SK-N-SH (cell line): ENCODE measurements at regions not wholly inside any gene's neighbourhood (a gene's known extent, or its start where the extent isn't known, plus 50 kb on each side); places are given as distances from the start of the nearest gene placed in this dataset.

Experiments
- CTCF ChIP-seq: fragments of 200-600 bp; sonication (generic); IDR thresholded peaks from 2 replicates; pipeline ENCODE4 v1.6.1; 2017; ENCODE audit warnings: antibody characterized with exemption, mild to moderate bottlenecking, moderate library complexity
- EP300 ChIP-seq, 2 experiments: IDR thresholded peaks; 2 replicates each; pipeline versions ENCODE4 v1.4.0 to v1.6.1; 2012; ENCODE audit warnings: borderline replicate concordance in 1 of 2, low read depth in 1 of 2, low read length in 1 of 2
- EZH2phosphoT487 ChIP-seq: fragments of 200-600 bp; sonication (generic); IDR thresholded peaks from 2 replicates; pipeline ENCODE4 v1.6.1; 2017; ENCODE audit warnings: low read depth, mixed run types, mild to moderate bottlenecking, antibody characterized with exemption, moderate library complexity, borderline replicate concordance
- FOXM1 ChIP-seq: IDR thresholded peaks from 2 replicates; pipeline ENCODE4 v1.4.0; 2012; ENCODE audit warnings: low read depth, mild to moderate bottlenecking
- JUND ChIP-seq: IDR thresholded peaks from 2 replicates; pipeline ENCODE4 v1.4.0; 2012
- MAX ChIP-seq: IDR thresholded peaks from 2 replicates; pipeline ENCODE4 v1.4.0; 2012; ENCODE audit warnings: low read depth
- POLR2AphosphoS5 ChIP-seq: IDR thresholded peaks from 2 replicates; pipeline ENCODE4 v1.6.1; 2012; ENCODE audit warnings: low read depth, low read length
- RCOR1 ChIP-seq: fragments of 150-350 bp; IDR thresholded peaks from 2 replicates; pipeline ENCODE4 v1.6.1; 2017; ENCODE audit warnings: antibody characterized with exemption, low read length
- REST ChIP-seq: IDR thresholded peaks from 2 replicates; pipeline ENCODE4 v1.6.1; 2012; ENCODE audit warnings: mild to moderate bottlenecking, low read depth, low read length, moderate library complexity
- SIN3A ChIP-seq: IDR thresholded peaks from 2 replicates; pipeline ENCODE4 v1.6.1; 2012; ENCODE audit warnings: low read depth, mild to moderate bottlenecking, low read length, moderate library complexity, borderline replicate concordance
- TEAD4 ChIP-seq: IDR thresholded peaks from 2 replicates; pipeline ENCODE4 v1.4.0; 2012; ENCODE audit warnings: mild to moderate bottlenecking, borderline replicate concordance; ENCODE audit not compliant: insufficient read depth
- USF1 ChIP-seq: IDR thresholded peaks from 2 replicates; pipeline ENCODE4 v1.4.0; 2012; ENCODE audit warnings: low read depth, borderline replicate concordance

- TF ChIP-seq EP300 (IDR thresholded peaks at IDR 0.05; ENCODE audit: borderline replicate concordance in 1 of 2, low read depth in 1 of 2, low read length in 1 of 2) = no peak
- TF ChIP-seq SIN3A = no peak
- TF ChIP-seq FOXM1 = no peak
- TF ChIP-seq JUND = no peak
- TF ChIP-seq CTCF = no peak
- no peak for TF ChIP-seq POLR2AphosphoS5
- TF ChIP-seq EZH2phosphoT487 = no peak
- TF ChIP-seq REST = no peak
- no peak for TF ChIP-seq USF1
- no peak for TF ChIP-seq TEAD4
- TF ChIP-seq MAX = no peak
- no peak for TF ChIP-seq RCOR1
These were observed 209.0 kb downstream of the EFHB start for GRCh38 chr3:19725000-19725399.
